HG02759 (cell line): ENCODE measurements at regions not wholly inside any gene's neighbourhood (a gene's known extent, or its start where the extent isn't known, plus 50 kb on each side); places are given as distances from the start of the nearest gene placed in this dataset.

Experiments used
- ATAC-seq: cut with Tn5 transposase; IDR thresholded peaks from one replicate; pipeline ENCODE4 v1.9.1; 2021; ENCODE audit warnings: mild to moderate bottlenecking, moderate library complexity; ENCODE audit not compliant: unreplicated experiment

- no peak for ATAC-seq
Measured at GRCh38 chr2:52884761-52885352, 882.7 kb upstream of the CHAC2 start.

GRCh38 chr2:52882974-52883373 is 884.6 kb upstream of the CHAC2 start:
- no peak for ATAC-seq

- ATAC-seq = no peak
Measured at GRCh38 chr2:52881606-52882005, 886.0 kb upstream of the CHAC2 start.

GRCh38 chr2:52880872-52881271 is 886.7 kb upstream of the CHAC2 start:
- no peak for ATAC-seq

- ATAC-seq = no peak
Measured at GRCh38 chr2:52879561-52879960, 888.0 kb upstream of the CHAC2 start.

- ATAC-seq = no peak
Measured at GRCh38 chr2:52877703-52878102, 889.9 kb upstream of the CHAC2 start.

- no peak for ATAC-seq
Measured at GRCh38 chr2:52874466-52875106, 893.0 kb upstream of the CHAC2 start.

GRCh38 chr2:52862801-52863200 is 904.8 kb upstream of the CHAC2 start:
- no peak for ATAC-seq

- ATAC-seq = no peak
Measured at GRCh38 chr2:52861596-52861995, 906.0 kb upstream of the CHAC2 start.

GRCh38 chr2:52859065-52859464 is 908.5 kb upstream of the CHAC2 start:
- no peak for ATAC-seq

- no peak for ATAC-seq
Measured at GRCh38 chr2:52857722-52858121, 909.9 kb upstream of the CHAC2 start.

- ATAC-seq = no peak
Measured at GRCh38 chr2:52852006-52852405, 915.6 kb upstream of the CHAC2 start.

GRCh38 chr2:52844701-52845423 is 922.7 kb upstream of the CHAC2 start:
- ATAC-seq = no peak

GRCh38 chr2:52835909-52836308 is 931.7 kb upstream of the CHAC2 start:
- ATAC-seq = no peak

GRCh38 chr2:52831216-52831615 is 936.4 kb upstream of the CHAC2 start:
- ATAC-seq = no peak

GRCh38 chr2:52828112-52828511 is 939.5 kb upstream of the CHAC2 start:
- ATAC-seq = no peak

- ATAC-seq = no peak
Measured at GRCh38 chr2:52821631-52822030, 946.0 kb upstream of the CHAC2 start.

GRCh38 chr2:52818958-52819357 is 948.6 kb upstream of the CHAC2 start:
- no peak for ATAC-seq

GRCh38 chr2:52810460-52810859 is 957.1 kb upstream of the CHAC2 start:
- ATAC-seq = no peak

GRCh38 chr2:52805901-52806410 is 961.6 kb upstream of the CHAC2 start:
- no peak for ATAC-seq

- ATAC-seq = no peak
Measured at GRCh38 chr2:52794581-52794980, 973.0 kb upstream of the CHAC2 start.

GRCh38 chr2:52779446-52779845 is 988.2 kb upstream of the CHAC2 start:
- no peak for ATAC-seq
